ENCODE measurements at regions not wholly inside any gene's neighbourhood (a gene's known extent, or its start where the extent isn't known, plus 50 kb on each side); places are given as distances from the start of the nearest gene placed in this dataset.
"Not testable (repeated sequence)": the region's sequence is repeated elsewhere in the genome, so short reads cannot be mapped to it uniquely, and the experiment has no call there.

DNA sequence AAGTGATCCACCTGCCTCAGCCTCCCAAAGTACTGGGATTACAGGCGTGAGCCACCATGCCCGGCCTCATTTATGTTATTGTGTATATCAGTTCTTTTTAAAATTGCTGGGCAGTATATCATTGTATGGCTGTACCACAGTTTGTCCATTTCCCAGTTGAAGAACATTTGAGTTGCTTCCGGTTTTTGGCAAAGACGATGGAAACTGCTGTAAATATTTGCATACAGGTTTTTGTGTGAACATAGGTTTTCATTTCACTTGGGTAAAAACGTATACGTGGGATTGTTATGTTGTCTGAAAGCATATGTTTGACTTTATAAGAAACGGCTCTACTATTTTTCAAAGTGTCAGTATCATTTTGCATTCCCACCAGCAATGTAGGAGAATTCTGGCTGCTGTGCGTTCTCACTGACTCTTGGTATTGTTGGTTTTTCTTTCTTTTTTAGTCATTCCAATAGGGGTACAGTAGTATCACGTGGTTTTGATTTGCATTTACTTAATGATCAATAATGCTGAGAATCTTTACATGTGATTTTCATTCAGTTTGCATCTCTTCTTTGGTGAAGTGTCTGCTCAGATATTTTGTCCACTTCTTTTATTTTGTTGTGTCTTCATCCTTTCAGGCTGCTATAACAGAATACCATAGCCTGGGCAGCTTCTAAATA is 63.2 kb upstream of the GOT2 start:
- Histone ChIP-seq H3K36me3 (no peaks in the 10 kb centered on the region), H3K9me3 (ENCODE audit: severe bottlenecking) (peaks cover 6% of the 10 kb centered on the region), H3K27me3 (ENCODE audit: insufficient read depth, low read depth, severe bottlenecking) (no peaks in the 10 kb centered on the region), H3K27ac (no peak overlapping the region), H3K4me3 (ENCODE audit: low read depth, low read length) (no peak overlapping the region)
- TF ChIP-seq, protein P1, sequence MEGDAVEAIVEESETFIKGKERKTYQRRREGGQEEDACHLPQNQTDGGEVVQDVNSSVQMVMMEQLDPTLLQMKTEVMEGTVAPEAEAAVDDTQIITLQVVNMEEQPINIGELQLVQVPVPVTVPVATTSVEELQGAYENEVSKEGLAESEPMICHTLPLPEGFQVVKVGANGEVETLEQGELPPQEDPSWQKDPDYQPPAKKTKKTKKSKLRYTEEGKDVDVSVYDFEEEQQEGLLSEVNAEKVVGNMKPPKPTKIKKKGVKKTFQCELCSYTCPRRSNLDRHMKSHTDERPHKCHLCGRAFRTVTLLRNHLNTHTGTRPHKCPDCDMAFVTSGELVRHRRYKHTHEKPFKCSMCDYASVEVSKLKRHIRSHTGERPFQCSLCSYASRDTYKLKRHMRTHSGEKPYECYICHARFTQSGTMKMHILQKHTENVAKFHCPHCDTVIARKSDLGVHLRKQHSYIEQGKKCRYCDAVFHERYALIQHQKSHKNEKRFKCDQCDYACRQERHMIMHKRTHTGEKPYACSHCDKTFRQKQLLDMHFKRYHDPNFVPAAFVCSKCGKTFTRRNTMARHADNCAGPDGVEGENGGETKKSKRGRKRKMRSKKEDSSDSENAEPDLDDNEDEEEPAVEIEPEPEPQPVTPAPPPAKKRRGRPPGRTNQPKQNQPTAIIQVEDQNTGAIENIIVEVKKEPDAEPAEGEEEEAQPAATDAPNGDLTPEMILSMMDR (IDR thresholded peaks at IDR 0.05; ENCODE audit: low read depth, low read length), result no peak
- DNase-seq, result no peak

DNA sequence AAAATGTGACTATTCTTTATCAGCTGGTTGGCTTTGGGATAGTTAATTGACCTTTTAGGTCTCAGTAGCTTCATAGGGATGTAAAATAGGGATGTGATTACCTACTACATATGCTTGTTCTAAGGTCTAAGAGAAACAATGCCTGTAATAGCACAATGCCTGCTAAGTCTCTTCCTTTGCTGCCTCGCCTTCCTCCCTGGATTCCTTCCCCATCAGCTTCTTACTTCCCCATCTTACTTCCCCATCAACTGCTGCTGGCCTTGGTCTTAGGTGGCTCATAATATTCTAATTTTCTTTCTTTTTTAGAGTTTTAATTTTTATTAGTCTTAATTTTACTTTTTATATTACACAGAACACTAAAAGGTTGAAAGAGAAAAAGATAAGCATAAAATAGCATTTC is 59.2 kb upstream of the GOT2 start:
- TF ChIP-seq, protein P1 (IDR thresholded peaks at IDR 0.05; ENCODE audit: low read depth, low read length), result no peak
- H3K4me3 ChIP-seq (ENCODE audit: low read depth, low read length), result no peak overlapping the region
- H3K36me3 ChIP-seq, result no peaks in the 10 kb centered on the region
- DNase-seq, result no peak
- H3K9me3 ChIP-seq (ENCODE audit: severe bottlenecking), result no peaks in the 10 kb centered on the region
- no peaks in the 10 kb centered on the region for H3K27me3 ChIP-seq (ENCODE audit: insufficient read depth, low read depth, severe bottlenecking)
- no peak overlapping the region for H3K27ac ChIP-seq

DNA sequence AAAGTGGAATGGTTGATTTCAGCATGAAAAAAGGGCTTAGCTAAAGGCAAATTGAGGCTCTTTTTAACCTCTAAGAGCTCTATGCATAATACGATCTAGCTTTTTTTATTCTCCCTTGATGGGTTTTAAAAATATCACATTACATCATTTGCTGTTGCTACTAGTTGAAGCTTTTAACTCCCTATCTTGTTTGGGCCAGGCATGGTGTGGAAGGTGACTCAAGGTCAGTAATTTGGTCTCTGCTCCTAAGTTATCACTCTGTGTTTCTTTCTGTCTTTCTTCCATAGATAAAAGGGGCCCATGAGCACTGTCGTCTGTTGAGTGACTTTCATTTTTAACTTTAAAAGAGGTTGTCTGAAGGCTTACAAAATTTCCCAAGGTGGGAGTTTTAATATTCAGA is 58.1 kb upstream of the GOT2 start:
- TF ChIP-seq, protein P1 (IDR thresholded peaks at IDR 0.05; ENCODE audit: low read depth, low read length), result no peak
- no peak overlapping the region for H3K4me3 ChIP-seq (ENCODE audit: low read depth, low read length)
- no peaks in the 10 kb centered on the region for H3K9me3 ChIP-seq (ENCODE audit: severe bottlenecking)
- no peaks in the 10 kb centered on the region for H3K36me3 ChIP-seq
- no peak for DNase-seq
- H3K27ac ChIP-seq, result no peak overlapping the region
- no peaks in the 10 kb centered on the region for H3K27me3 ChIP-seq (ENCODE audit: insufficient read depth, low read depth, severe bottlenecking)

DNA sequence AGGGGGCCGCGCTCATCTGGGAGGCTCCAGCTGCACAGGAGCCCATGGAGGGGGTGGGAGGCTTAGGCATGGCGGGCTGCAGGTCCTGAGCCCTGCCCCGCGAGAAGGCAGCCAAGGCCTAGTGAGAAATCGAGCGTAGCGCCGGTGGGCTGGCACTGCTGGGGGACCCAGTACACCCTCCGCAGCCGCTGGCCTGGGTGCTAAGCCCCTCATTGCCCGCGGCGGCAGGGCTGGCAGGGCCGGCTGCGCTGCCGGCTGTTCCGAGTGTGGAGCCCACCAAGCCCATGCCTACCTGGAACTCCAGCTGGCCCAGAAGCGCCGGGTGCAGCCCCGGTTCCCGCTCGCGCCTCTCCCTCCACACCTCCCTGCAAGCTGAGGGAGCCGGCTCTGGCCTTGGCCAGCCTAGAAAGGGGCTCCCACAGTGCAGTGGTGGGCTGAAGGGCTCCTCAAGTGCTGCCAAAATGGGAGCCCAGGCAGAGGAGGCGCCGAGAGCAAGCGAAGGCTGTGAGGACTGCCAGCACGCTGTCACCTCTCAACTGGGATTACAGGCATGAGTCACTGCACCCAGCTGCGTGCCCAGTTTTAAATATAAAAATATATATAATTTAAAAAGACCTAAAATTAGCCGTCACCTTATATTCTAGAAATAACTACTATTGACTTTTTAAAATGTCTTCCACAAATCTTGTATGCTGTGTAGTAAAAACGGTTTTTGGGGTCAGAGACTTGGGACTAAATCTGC is 56.9 kb upstream of the GOT2 start:
- H3K27me3 ChIP-seq (ENCODE audit: insufficient read depth, low read depth, severe bottlenecking); DNase-seq; H3K4me3 ChIP-seq (ENCODE audit: low read depth, low read length); H3K9me3 ChIP-seq (ENCODE audit: severe bottlenecking); H3K27ac ChIP-seq; H3K36me3 ChIP-seq: not testable (repeated sequence)

DNA sequence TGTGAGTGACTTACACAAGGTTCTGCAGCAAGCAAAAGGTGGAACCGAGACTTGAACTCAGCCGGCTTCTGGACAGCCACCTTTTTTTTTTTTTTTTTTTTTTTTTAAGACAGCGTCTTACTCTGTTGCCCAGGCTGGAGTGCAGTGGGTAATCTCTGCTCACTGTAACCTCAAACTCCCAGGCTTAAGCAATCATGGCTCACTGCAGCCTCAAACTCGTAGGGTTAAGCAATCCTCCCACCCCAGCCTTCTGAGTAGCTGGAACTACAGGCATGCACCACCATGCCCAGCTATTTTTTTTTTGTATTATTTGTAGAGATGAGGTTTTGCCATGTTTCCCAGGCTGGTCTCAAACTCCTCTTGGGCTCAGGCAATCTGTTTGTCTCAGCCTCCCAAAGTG is 55.2 kb upstream of the GOT2 start:
- TF ChIP-seq, protein P1 (IDR thresholded peaks at IDR 0.05; ENCODE audit: low read depth, low read length), result no peak
- Histone ChIP-seq H3K4me3 (ENCODE audit: low read depth, low read length) (no peak overlapping the region), H3K36me3 (no peaks in the 10 kb centered on the region), H3K27ac (no peak overlapping the region), H3K27me3 (ENCODE audit: insufficient read depth, low read depth, severe bottlenecking) (no peaks in the 10 kb centered on the region), H3K9me3 (ENCODE audit: severe bottlenecking) (peaks cover 3% of the 10 kb centered on the region)
- DNase-seq, result no peak

All from WERI-Rb-1 (cell line).